T-helper 17 cell (primary cell): ENCODE measurements at regions not wholly inside any gene's neighbourhood (a gene's known extent, or its start where the extent isn't known, plus 50 kb on each side); places are given as distances from the start of the nearest gene placed in this dataset.
"Not testable (repeated sequence)": the region's sequence is repeated elsewhere in the genome, so short reads cannot be mapped to it uniquely, and the experiment has no call there.

ENCODE experiments used
- ATAC-seq: fragments of 150-1000 bp; cut with Tn5 transposase; 2 replicates; pipeline ENCODE4 v1.10.0; 2021; ENCODE audit warnings: mild to moderate bottlenecking, moderate library complexity
- DNase-seq, 3 donors: peaks; one replicate each; pipeline versions ENCODE4 v3.0.0 to v3.0.0-alpha.2; 2020 to 2021
- H3K9me3 ChIP-seq: one replicate; pipeline ENCODE4 v1.7.0; 2013; ENCODE audit warnings: low read length, mild to moderate bottlenecking; ENCODE audit not compliant: control insufficient read depth, poor library complexity, severe bottlenecking
- H3K27ac Mint-ChIP-seq: one replicate; pipeline ENCODE4 v1.8.0; 2022; ENCODE audit warnings: mild to moderate bottlenecking, moderate library complexity, mixed read lengths
- H3K27me3 Mint-ChIP-seq: one replicate; pipeline ENCODE4 v1.8.0; 2022; ENCODE audit warnings: mixed read lengths
- H3K36me3 Mint-ChIP-seq: one replicate; pipeline ENCODE4 v1.8.0; 2022; ENCODE audit warnings: low read depth, mixed read lengths
- H3K4me1 Mint-ChIP-seq: one replicate; pipeline ENCODE4 v1.8.0; 2022; ENCODE audit warnings: mild to moderate bottlenecking, mixed read lengths
- H3K4me3 Mint-ChIP-seq: one replicate; pipeline ENCODE4 v1.8.0; 2022; ENCODE audit warnings: mild to moderate bottlenecking, moderate library complexity, mixed read lengths

GRCh38 chr4:11814758-11815157 is 386.1 kb upstream of the HS3ST1 start:
- Mint-ChIP-seq H3K4me1 (no peaks in the 10 kb centered on the region), H3K27ac (no peak overlapping the region), H3K27me3 (no peaks in the 10 kb centered on the region), H3K36me3 (no peaks in the 10 kb centered on the region), H3K4me3 (no peak overlapping the region)
- no peak for ATAC-seq
- no peaks in the 10 kb centered on the region for H3K9me3 ChIP-seq
- DNase-seq = no peak

DNA sequence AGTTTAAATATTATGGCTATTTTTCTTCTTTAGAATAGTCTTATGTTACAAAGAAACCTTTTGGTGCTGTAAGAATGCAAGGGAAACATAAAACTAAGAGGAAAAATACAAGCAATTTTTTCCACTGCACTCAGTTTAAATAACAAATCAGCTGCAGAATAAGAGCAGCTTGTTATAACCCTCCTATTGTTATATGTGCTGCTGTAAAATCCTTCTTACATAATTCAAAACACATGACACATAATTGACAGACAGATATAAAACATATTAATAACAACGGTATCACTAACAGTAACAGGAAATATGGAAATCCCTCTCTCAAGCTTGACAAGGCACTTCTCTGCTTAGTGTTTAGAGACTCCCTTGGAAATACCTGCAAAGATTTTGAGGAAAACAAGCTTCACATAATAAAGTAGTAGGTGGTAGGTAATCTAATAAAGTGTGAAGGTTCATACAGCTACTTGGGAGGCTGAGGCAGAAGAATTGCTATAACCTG is 385.3 kb upstream of the HS3ST1 start:
- H3K4me1 Mint-ChIP-seq = no peaks in the 10 kb centered on the region
- no peak overlapping the region for H3K4me3 Mint-ChIP-seq
- no peaks in the 10 kb centered on the region for H3K27me3 Mint-ChIP-seq

GRCh38 chr4:11811521-11811920 is 382.8 kb upstream of the HS3ST1 start:
- not testable (repeated sequence) for H3K9me3 ChIP-seq, H3K27me3 Mint-ChIP-seq, H3K4me1 Mint-ChIP-seq, H3K4me3 Mint-ChIP-seq, ATAC-seq, H3K36me3 Mint-ChIP-seq, H3K27ac Mint-ChIP-seq, DNase-seq

More for the DNA sequence above, 385.3 kb upstream of the HS3ST1 start:
- H3K36me3 Mint-ChIP-seq = no peaks in the 10 kb centered on the region
- H3K27ac Mint-ChIP-seq = no peak overlapping the region
- ATAC-seq (no peak), DNase-seq (no peak)
- H3K9me3 ChIP-seq = no peaks in the 10 kb centered on the region

GRCh38 chr4:11805842-11806241 is 377.1 kb upstream of the HS3ST1 start:
- H3K27ac Mint-ChIP-seq = no peak overlapping the region

DNA sequence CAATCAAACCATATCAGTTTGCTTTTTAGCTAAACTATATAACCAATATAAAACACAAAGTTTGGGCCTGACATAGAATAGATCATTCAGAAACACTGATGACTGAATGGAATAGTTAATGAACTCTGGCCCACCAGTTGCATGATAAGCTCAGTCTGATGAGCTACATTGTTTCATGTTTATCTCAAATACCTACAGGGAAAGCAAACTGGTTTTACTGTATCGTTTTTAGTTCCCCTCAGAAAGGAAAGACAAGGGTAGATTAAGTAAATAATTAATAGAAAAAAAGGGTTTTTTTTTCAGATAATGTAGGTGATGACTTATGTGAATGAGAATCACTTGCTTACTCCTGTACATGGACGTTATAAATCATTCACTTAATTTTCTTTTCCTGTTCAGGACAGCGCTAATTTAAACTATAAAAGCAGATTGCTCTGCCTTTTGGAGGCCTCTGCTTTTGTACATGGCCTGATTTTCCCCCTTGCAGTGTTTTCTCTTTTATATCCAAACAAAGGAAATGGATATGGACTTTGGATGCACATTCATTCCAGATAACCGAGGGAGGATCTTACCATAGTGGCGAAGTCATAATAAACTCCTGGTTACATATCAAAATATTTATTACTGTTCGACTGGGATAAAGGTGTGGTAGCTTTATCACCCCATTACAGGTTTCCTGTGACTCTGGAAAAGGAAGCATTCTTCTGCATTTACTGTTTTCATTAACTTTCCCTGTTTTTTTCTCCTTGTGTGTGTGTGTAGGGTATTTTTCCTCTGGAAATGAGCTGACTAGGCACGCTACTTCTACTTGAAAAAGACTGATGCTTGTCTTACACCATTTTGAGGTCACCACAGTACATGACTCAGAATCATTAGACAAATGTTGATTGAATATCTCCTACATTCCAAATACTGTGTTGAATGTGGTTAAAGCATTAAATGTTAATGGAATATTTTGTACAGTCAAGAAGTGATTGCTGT is 373.1 kb upstream of the HS3ST1 start:
- no peak overlapping the region for H3K27ac Mint-ChIP-seq
- no peak for ATAC-seq
- no peaks in the 10 kb centered on the region for H3K4me1 Mint-ChIP-seq
- H3K27me3 Mint-ChIP-seq = no peaks in the 10 kb centered on the region
- no peaks in the 10 kb centered on the region for H3K9me3 ChIP-seq
- H3K4me3 Mint-ChIP-seq = no peak overlapping the region
- no peak for DNase-seq
- H3K36me3 Mint-ChIP-seq = no peaks in the 10 kb centered on the region

More at GRCh38 chr4:11805842-11806241, 377.1 kb upstream of the HS3ST1 start:
- no peaks in the 10 kb centered on the region for H3K36me3 Mint-ChIP-seq
- no peaks in the 10 kb centered on the region for H3K9me3 ChIP-seq
- no peak for DNase-seq
- no peaks in the 10 kb centered on the region for H3K4me1 Mint-ChIP-seq
- H3K27me3 Mint-ChIP-seq = no peaks in the 10 kb centered on the region
- ATAC-seq = no peak
- H3K4me3 Mint-ChIP-seq = no peak overlapping the region

DNA sequence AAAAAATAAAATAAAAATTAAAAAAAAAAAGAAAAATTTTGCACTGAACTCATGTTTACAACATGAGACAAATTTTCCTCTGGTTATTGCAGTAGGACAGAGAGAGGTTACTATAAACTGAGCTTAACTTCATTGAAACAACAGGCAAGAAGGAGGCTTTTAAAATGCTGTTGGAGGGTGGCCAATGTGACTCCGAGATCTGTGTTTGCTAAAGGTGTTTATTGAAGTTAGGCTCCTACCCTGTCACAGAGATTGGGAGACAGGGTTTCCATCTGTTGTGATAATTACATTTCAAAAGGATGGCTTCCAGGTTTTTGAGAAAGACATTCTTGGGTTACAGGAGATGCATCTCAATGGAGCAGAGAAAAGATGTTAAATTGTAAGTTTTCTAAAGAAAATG is 370.5 kb upstream of the HS3ST1 start:
- H3K4me3 Mint-ChIP-seq = no peak overlapping the region
- no peaks in the 10 kb centered on the region for H3K4me1 Mint-ChIP-seq
- H3K27ac Mint-ChIP-seq = no peak overlapping the region
- no peaks in the 10 kb centered on the region for H3K27me3 Mint-ChIP-seq
- no peaks in the 10 kb centered on the region for H3K9me3 ChIP-seq
- DNase-seq (no peak), ATAC-seq (no peak)
- no peaks in the 10 kb centered on the region for H3K36me3 Mint-ChIP-seq

DNA sequence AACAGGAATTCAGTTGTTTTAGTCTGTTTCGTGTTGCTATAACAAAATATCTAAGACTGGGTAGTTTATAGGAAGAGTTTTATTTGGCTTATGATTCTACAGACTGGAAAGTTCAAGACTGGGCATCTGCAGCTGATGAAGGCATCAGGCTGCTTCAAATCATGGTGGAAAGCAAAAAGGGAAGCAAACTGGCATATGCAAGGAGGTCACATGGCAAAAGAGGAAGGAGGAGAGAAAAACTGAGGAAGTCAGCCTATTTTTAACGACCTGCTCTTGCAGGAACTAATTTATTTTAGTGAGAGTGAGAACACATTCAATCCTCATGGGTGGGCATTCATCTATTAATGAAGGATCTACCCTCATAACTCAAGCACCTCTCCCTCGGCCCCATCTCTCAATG is 363.1 kb upstream of the HS3ST1 start:
- H3K4me3 Mint-ChIP-seq = no peak overlapping the region
- ATAC-seq = no peak
- H3K27me3 Mint-ChIP-seq = no peaks in the 10 kb centered on the region

GRCh38 chr4:11790230-11790629 is 361.5 kb upstream of the HS3ST1 start:
- H3K36me3 Mint-ChIP-seq = no peaks in the 10 kb centered on the region
- H3K4me3 Mint-ChIP-seq = no peak overlapping the region
- no peak for ATAC-seq
- H3K27ac Mint-ChIP-seq = no peak overlapping the region
- no peaks in the 10 kb centered on the region for H3K27me3 Mint-ChIP-seq
- no peaks in the 10 kb centered on the region for H3K9me3 ChIP-seq
- no peak for DNase-seq
- no peaks in the 10 kb centered on the region for H3K4me1 Mint-ChIP-seq

More for the DNA sequence above, 363.1 kb upstream of the HS3ST1 start:
- DNase-seq = no peak
- no peaks in the 10 kb centered on the region for H3K36me3 Mint-ChIP-seq
- H3K9me3 ChIP-seq = no peaks in the 10 kb centered on the region
- H3K27ac Mint-ChIP-seq = no peak overlapping the region
- H3K4me1 Mint-ChIP-seq = no peaks in the 10 kb centered on the region

DNA sequence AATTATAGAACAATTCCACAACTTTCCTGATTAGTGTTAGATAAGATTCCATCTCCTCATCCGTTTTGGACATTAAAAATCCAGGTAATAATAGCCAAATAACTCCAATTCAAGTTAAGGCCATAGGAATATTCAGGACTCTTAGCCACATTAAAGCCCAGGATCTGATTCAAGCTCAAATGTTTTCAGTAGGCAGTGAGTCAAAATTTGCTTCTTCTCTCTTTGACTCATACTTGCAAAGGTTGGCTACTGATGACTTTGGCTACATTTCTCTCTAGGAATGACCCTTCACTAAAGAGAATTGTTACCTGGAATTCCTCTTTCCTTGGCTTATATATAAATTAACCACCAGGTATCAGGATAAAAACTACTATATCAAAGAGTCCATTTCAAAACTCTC is 354.9 kb upstream of the HS3ST1 start:
- no peaks in the 10 kb centered on the region for H3K9me3 ChIP-seq
- peaks cover 8% of the 10 kb centered on the region for H3K27me3 Mint-ChIP-seq
- no peaks in the 10 kb centered on the region for H3K4me1 Mint-ChIP-seq
- ATAC-seq (no peak), DNase-seq (no peak)
- no peak overlapping the region for H3K27ac Mint-ChIP-seq
- H3K4me3 Mint-ChIP-seq = no peak overlapping the region
- H3K36me3 Mint-ChIP-seq = no peaks in the 10 kb centered on the region

GRCh38 chr4:11782859-11783258 is 354.2 kb upstream of the HS3ST1 start:
- DNase-seq = no peak
- no peaks in the 10 kb centered on the region for H3K9me3 ChIP-seq
- no peak for ATAC-seq
- H3K27ac Mint-ChIP-seq = no peak overlapping the region
- H3K4me3 Mint-ChIP-seq = no peak overlapping the region
- H3K36me3 Mint-ChIP-seq = no peaks in the 10 kb centered on the region
- no peaks in the 10 kb centered on the region for H3K4me1 Mint-ChIP-seq
- H3K27me3 Mint-ChIP-seq = peaks cover 8% of the 10 kb centered on the region

DNA sequence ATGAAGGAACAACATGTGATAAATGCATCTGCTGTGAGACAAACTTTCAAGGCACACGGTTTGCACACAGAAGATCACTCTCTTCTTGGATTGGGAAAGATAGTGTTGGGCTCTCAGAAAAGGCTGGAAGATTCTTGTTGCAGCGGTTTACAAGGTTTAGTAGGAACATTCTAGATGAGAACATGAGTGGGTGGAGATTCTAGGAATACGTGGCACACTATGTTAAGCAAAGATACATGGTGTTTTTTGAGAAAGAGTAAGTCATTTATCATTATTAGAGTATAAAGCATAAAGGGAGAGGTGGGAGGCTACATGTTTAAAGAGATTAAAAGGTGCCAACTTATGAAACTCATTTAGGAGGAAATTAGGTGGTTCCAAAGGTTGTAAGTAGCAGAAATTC is 348.8 kb upstream of the HS3ST1 start:
- H3K4me1 Mint-ChIP-seq = no peaks in the 10 kb centered on the region
- H3K36me3 Mint-ChIP-seq = no peaks in the 10 kb centered on the region
- no peaks in the 10 kb centered on the region for H3K9me3 ChIP-seq
- no peak overlapping the region for H3K4me3 Mint-ChIP-seq
- no peak overlapping the region for H3K27ac Mint-ChIP-seq
- peaks cover 19% of the 10 kb centered on the region for H3K27me3 Mint-ChIP-seq
- DNase-seq = no peak
- no peak for ATAC-seq

GRCh38 chr4:11774346-11774745 is 345.7 kb upstream of the HS3ST1 start:
- ATAC-seq (no peak), DNase-seq (no peak)
- Mint-ChIP-seq H3K4me1 (no peaks in the 10 kb centered on the region), H3K4me3 (no peak overlapping the region), H3K27ac (no peak overlapping the region), H3K36me3 (no peaks in the 10 kb centered on the region), H3K27me3 (peaks cover 16% of the 10 kb centered on the region)
- H3K9me3 ChIP-seq = no peaks in the 10 kb centered on the region

- ATAC-seq = no peak
- Mint-ChIP-seq H3K36me3 (no peaks in the 10 kb centered on the region), H3K4me3 (no peak overlapping the region), H3K27ac (no peak overlapping the region), H3K4me1 (no peaks in the 10 kb centered on the region), H3K27me3 (peaks cover 16% of the 10 kb centered on the region)
- DNase-seq = no peak
- no peaks in the 10 kb centered on the region for H3K9me3 ChIP-seq
Measured at GRCh38 chr4:11773798-11774197, 345.1 kb upstream of the HS3ST1 start.

- peaks cover 20% of the 10 kb centered on the region for H3K27me3 Mint-ChIP-seq
- no peaks in the 10 kb centered on the region for H3K36me3 Mint-ChIP-seq
- H3K9me3 ChIP-seq = no peaks in the 10 kb centered on the region
- no peak overlapping the region for H3K4me3 Mint-ChIP-seq
- no peak overlapping the region for H3K27ac Mint-ChIP-seq
- no peak for DNase-seq
- ATAC-seq = no peak
- no peaks in the 10 kb centered on the region for H3K4me1 Mint-ChIP-seq
Measured at GRCh38 chr4:11769434-11769833, 340.7 kb upstream of the HS3ST1 start.
